ENCODE measurements at regions not wholly inside any gene's neighbourhood (a gene's known extent, or its start where the extent isn't known, plus 50 kb on each side); places are given as distances from the start of the nearest gene placed in this dataset.

DNA sequence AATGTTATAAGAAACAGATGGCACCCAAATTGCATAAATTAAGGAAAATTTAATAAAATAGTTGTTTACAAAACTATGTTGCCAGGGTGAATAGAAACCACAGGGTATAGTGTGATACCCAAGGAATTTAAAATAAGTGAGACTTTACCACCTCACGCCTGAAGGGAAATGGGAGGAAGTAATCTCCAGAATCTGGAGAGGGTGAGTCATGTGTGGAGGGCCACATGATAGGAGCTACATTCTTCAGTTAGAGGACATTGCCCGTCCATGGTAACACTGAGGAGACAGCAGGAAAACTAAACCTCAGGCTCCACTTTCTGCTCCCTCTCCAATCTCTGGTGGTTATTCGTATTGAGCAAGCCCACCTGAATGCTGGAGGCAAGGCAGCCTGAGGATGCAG lies 97.2 kb upstream of the NXPH2 start:
- TF ChIP-seq, protein P1, sequence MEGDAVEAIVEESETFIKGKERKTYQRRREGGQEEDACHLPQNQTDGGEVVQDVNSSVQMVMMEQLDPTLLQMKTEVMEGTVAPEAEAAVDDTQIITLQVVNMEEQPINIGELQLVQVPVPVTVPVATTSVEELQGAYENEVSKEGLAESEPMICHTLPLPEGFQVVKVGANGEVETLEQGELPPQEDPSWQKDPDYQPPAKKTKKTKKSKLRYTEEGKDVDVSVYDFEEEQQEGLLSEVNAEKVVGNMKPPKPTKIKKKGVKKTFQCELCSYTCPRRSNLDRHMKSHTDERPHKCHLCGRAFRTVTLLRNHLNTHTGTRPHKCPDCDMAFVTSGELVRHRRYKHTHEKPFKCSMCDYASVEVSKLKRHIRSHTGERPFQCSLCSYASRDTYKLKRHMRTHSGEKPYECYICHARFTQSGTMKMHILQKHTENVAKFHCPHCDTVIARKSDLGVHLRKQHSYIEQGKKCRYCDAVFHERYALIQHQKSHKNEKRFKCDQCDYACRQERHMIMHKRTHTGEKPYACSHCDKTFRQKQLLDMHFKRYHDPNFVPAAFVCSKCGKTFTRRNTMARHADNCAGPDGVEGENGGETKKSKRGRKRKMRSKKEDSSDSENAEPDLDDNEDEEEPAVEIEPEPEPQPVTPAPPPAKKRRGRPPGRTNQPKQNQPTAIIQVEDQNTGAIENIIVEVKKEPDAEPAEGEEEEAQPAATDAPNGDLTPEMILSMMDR (IDR thresholded peaks at IDR 0.05; ENCODE audit: low read length) = no peak
- no peak for TF ChIP-seq EZH2 (IDR thresholded peaks at IDR 0.05; ENCODE audit: borderline replicate concordance, low read length)

Data from OCI-LY1 (cell line).